Transverse colon (tissue), 4 donors: ENCODE measurements at regions not wholly inside any gene's neighbourhood (a gene's known extent, or its start where the extent isn't known, plus 50 kb on each side); places are given as distances from the start of the nearest gene placed in this dataset.

ENCODE experiments used
- DNase-seq: peaks from one replicate; pipeline ENCODE4 v3.0.0-alpha.2; 2019
- H3K27ac ChIP-seq, 4 donors: fragments of 200-600 bp; sonication (generic); 2 replicates each; pipeline ENCODE4 v1.5.1; 2016 to 2018; ENCODE audit warnings: inconsistent platforms in 4 of 4
- H3K27me3 ChIP-seq: fragments of 200-600 bp; sonication (generic); 2 replicates; pipeline ENCODE4 v1.5.1; 2017; ENCODE audit warnings: inconsistent platforms
- H3K36me3 ChIP-seq, 4 donors: fragments of 200-600 bp; sonication (generic); 2 replicates each; pipeline ENCODE4 v1.5.1; 2017 to 2019; ENCODE audit warnings: inconsistent platforms in 4 of 4
- H3K4me1 ChIP-seq, 4 donors: fragments of 200-600 bp; sonication (generic); 2 replicates each; pipeline ENCODE4 v1.5.1; 2017 to 2020; ENCODE audit warnings: inconsistent platforms in 4 of 4
- H3K4me3 ChIP-seq, 4 donors: fragments of 200-600 bp; sonication (generic); 1 replicate in 1 of 4; 2 replicates in 3 of 4; pipeline versions ENCODE4 v1.5.1 to v1.6.1; 2017 to 2019; ENCODE audit warnings: inconsistent platforms in 4 of 4
- H3K9me3 ChIP-seq, 2 donors: fragments of 200-600 bp; sonication (generic); 2 replicates each; pipeline ENCODE4 v1.5.1; 2017 to 2019; ENCODE audit warnings: inconsistent platforms in 2 of 2
- CTCF ChIP-seq, 5 experiments: fragments of 200-600 bp in 3 of 5; fragments of 450-650 bp in 2 of 5; sonication (generic) in 3 of 5; IDR thresholded peaks; 1 replicate in 2 of 5; 2 replicates in 3 of 5; pipeline ENCODE4 v1.5.1; 2016 to 2017; ENCODE audit warnings: antibody characterized with exemption in 5 of 5, inconsistent platforms in 3 of 5, mild to moderate bottlenecking in 2 of 5, moderate library complexity in 1 of 5
- EP300 ChIP-seq: sonication (generic); formaldehyde crosslinking; IDR thresholded peaks from one replicate; pipeline ENCODE4 v1.6.1; 2017; ENCODE audit warnings: antibody characterized with exemption, low read depth
- POLR2A ChIP-seq: fragments of 450-650 bp; IDR thresholded peaks from one replicate; pipeline ENCODE4 v1.6.1; 2016; ENCODE audit warnings: antibody characterized with exemption, mild to moderate bottlenecking, moderate library complexity
- POLR2AphosphoS5 ChIP-seq, 3 donors: sonication (generic); formaldehyde crosslinking; IDR thresholded peaks; one replicate each; pipeline ENCODE4 v1.6.1; 2016; ENCODE audit warnings: antibody characterized with exemption in 3 of 3
- WGBS, 2 donors: methylation state at CpG; one replicate each; pipeline ENCODE4 v1.1.5; 2018; ENCODE audit warnings: low coverage in 1 of 2; 5-methylcytosine and 5-hydroxymethylcytosine counted together
- in situ Hi-C, 4 donors: fragments of 200-750 bp; cut with MboI; loops; one replicate each; pipeline versions ENCODE4 v1.15.0 to v1.15.1; 2017; ENCODE audit warnings: low sequenced_read_pairs in 3 of 4, low pct_ligation_motif_present in 1 of 4, low pct_unique_long_range_greater_than_20kb in 1 of 4
- intact Hi-C: fragments of 100-400 bp; cut with DNase I; formaldehyde crosslinking; loops from one replicate; pipeline ENCODE4 v1.15.1; 2023; ENCODE audit warnings: low total_unique reads

GRCh38 chr20:22335210-22335609, 249.2 kb downstream of the FOXA2 start:
- Histone ChIP-seq H3K36me3 (no peaks in the 10 kb centered on the region), H3K27ac (no peak overlapping the region), H3K27me3 (peaks cover 34% of the 10 kb centered on the region), H3K4me3 (no peak overlapping the region), H3K4me1 (peaks cover 0 to 7% (median 0%) of the 10 kb centered on the region in 4 donors), H3K9me3 (no peaks in the 10 kb centered on the region)
- intact Hi-C loops, result loop anchor here (5.0 kb wide), 1 partner anchor 347 kb away; no protein-coding TSS in a partner anchor
- in situ Hi-C loops, result loop anchor here (5.0 to 25.0 kb wide), 5 partner anchors 250 to 352 kb away; partner anchors contain the start of gene FOXA2 (in 3 of the 4)
- TF ChIP-seq EP300 (no peak), POLR2AphosphoS5 (IDR thresholded peaks at IDR 0.05) (no peak), CTCF (IDR thresholded peaks at IDR 0.05) (no peak), POLR2A (no peak)
- 0 to 74% methylated on average over 1 to 4 of the region's 4 CpGs for WGBS, 2 donors
- no peak for DNase-seq

GRCh38 chr20:22333885-22334545, 250.4 kb downstream of the FOXA2 start:
- 38 to 46% methylated on average over 7 to 19 of the region's 19 CpGs for WGBS, 2 donors
- Histone ChIP-seq H3K27ac (no peak overlapping the region), H3K4me3 (no peak overlapping the region), H3K36me3 (no peaks in the 10 kb centered on the region), H3K4me1 (peaks cover 0 to 2% (median 0%) of the 10 kb centered on the region in 4 donors), H3K27me3 (peaks cover 39% of the 10 kb centered on the region), H3K9me3 (no peaks in the 10 kb centered on the region)
- in situ Hi-C loops (loop anchor here (10.0 to 25.0 kb wide), 4 partner anchors 251 to 351 kb away; partner anchors contain the start of gene FOXA2 (in 3 of the 4)), intact Hi-C loops (no loop called here)
- TF ChIP-seq CTCF (IDR thresholded peaks at IDR 0.05), result peak; percentile 65 to 76 (median 65)
- TF ChIP-seq EP300, result no peak
- peak; percentile 52 for DNase-seq

GRCh38 chr20:22324505-22324904, 259.9 kb downstream of the FOXA2 start:
- in situ Hi-C loops, result loop anchor here in 2 of 4 donors (25.0 kb wide), 2 partner anchors 512 to 612 kb away; partner anchors contain the start of gene PAX1 (in 1 of the 2)
- H3K36me3 ChIP-seq, result no peaks in the 10 kb centered on the region
- no peaks in the 10 kb centered on the region for H3K9me3 ChIP-seq
- no peak overlapping the region for H3K4me3 ChIP-seq
- no peak overlapping the region for H3K27ac ChIP-seq
- DNase-seq, result no peak
- H3K4me1 ChIP-seq, result no peaks in the 10 kb centered on the region
- H3K27me3 ChIP-seq, result peaks cover 6% of the 10 kb centered on the region
- TF ChIP-seq EP300, result no peak
- no peak for TF ChIP-seq POLR2A
- TF ChIP-seq POLR2AphosphoS5 (IDR thresholded peaks at IDR 0.05), result no peak
- no peak for TF ChIP-seq CTCF (IDR thresholded peaks at IDR 0.05)
- intact Hi-C loops, result no loop called here
- WGBS, 2 donors, result 66% methylated on average over 2 of the region's 2 CpGs; no CpG with 5 or more reads in 1 of the 2 donors

GRCh38 chr20:22322513-22322912, 261.9 kb downstream of the FOXA2 start:
- intact Hi-C loops, result no loop called here
- Histone ChIP-seq H3K36me3 (no peaks in the 10 kb centered on the region), H3K27me3 (peaks cover 6% of the 10 kb centered on the region), H3K27ac (no peak overlapping the region), H3K4me1 (no peaks in the 10 kb centered on the region), H3K4me3 (no peak overlapping the region), H3K9me3 (no peaks in the 10 kb centered on the region)
- no peak for DNase-seq
- in situ Hi-C loops, result loop anchor here in 2 of 4 donors (25.0 kb wide), 2 partner anchors 510 to 610 kb away; partner anchors contain the start of gene PAX1 (in 1 of the 2)
- TF ChIP-seq POLR2A, result no peak
- no peak for TF ChIP-seq EP300
- no peak for TF ChIP-seq POLR2AphosphoS5 (IDR thresholded peaks at IDR 0.05)
- no peak for TF ChIP-seq CTCF (IDR thresholded peaks at IDR 0.05)
- 43 to 90% methylated on average over 1 to 2 of the region's 2 CpGs for WGBS, 2 donors
